ENCODE measurements at regions not wholly inside any gene's neighbourhood (a gene's known extent, or its start where the extent isn't known, plus 50 kb on each side); places are given as distances from the start of the nearest gene placed in this dataset.

- TF ChIP-seq CTBP1 (IDR thresholded peaks at IDR 0.05; ENCODE audit: borderline replicate concordance): no peak
- no peak for TF ChIP-seq LEF1 (IDR thresholded peaks at IDR 0.05; ENCODE audit: borderline replicate concordance)
- no peak for TF ChIP-seq SP1 (IDR thresholded peaks at IDR 0.05)
- no peak for TF ChIP-seq NFRKB (IDR thresholded peaks at IDR 0.05)
- no peak for TF ChIP-seq ARNT (IDR thresholded peaks at IDR 0.05)
- no peak for TF ChIP-seq HDGF (IDR thresholded peaks at IDR 0.05; ENCODE audit: borderline replicate concordance)
- TF ChIP-seq FOXM1 (IDR thresholded peaks at IDR 0.05; ENCODE audit: borderline replicate concordance): no peak
- TF ChIP-seq ZNF384 (IDR thresholded peaks at IDR 0.05): no peak
- no peak for TF ChIP-seq L3MBTL2 (conservative IDR thresholded peaks at IDR 0.05)
- no peak for TF ChIP-seq TARDBP (IDR thresholded peaks at IDR 0.05)
- no peak for TF ChIP-seq PKNOX1 (IDR thresholded peaks at IDR 0.05)
- no peak for TF ChIP-seq ELF4 (IDR thresholded peaks at IDR 0.05)
- TF ChIP-seq FOXA1 (IDR thresholded peaks at IDR 0.05): no peak
- TF ChIP-seq FOXK2 (IDR thresholded peaks at IDR 0.05): no peak
- TF ChIP-seq BHLHE40 (IDR thresholded peaks at IDR 0.05; ENCODE audit: borderline replicate concordance): no peak
- TF ChIP-seq SUZ12 (IDR thresholded peaks at IDR 0.05): no peak
- CTCF ChIA-PET: interaction anchor here (0.6 to 1.0 kb wide), 2 partner anchors 16 to 163 kb away, joined by 3 to 4 read pairs; no protein-coding TSS in a partner anchor
- POLR2A ChIA-PET: no interaction called here
- no peak for DNase-seq (ENCODE audit: extremely low spot score)
Measured at GRCh38 chr14:22095860-22096513, 422.4 kb upstream of the OR4E1 start.

- ChIA-PET CTCF (no interaction called here), POLR2A (no interaction called here)
- TF ChIP-seq TARDBP (IDR thresholded peaks at IDR 0.05) (no peak), ARNT (IDR thresholded peaks at IDR 0.05) (no peak), FOXM1 (IDR thresholded peaks at IDR 0.05; ENCODE audit: borderline replicate concordance) (no peak), ELF4 (IDR thresholded peaks at IDR 0.05) (no peak), ZNF384 (IDR thresholded peaks at IDR 0.05) (no peak), LEF1 (IDR thresholded peaks at IDR 0.05; ENCODE audit: borderline replicate concordance) (no peak), FOXK2 (IDR thresholded peaks at IDR 0.05) (no peak), NFRKB (IDR thresholded peaks at IDR 0.05) (no peak), HDGF (IDR thresholded peaks at IDR 0.05; ENCODE audit: borderline replicate concordance) (no peak), CTBP1 (IDR thresholded peaks at IDR 0.05; ENCODE audit: borderline replicate concordance) (no peak), SUZ12 (IDR thresholded peaks at IDR 0.05) (no peak), BHLHE40 (IDR thresholded peaks at IDR 0.05; ENCODE audit: borderline replicate concordance) (no peak), L3MBTL2 (conservative IDR thresholded peaks at IDR 0.05) (no peak), PKNOX1 (IDR thresholded peaks at IDR 0.05) (no peak), FOXA1 (IDR thresholded peaks at IDR 0.05) (no peak), SP1 (IDR thresholded peaks at IDR 0.05) (no peak)
- no peak for DNase-seq (ENCODE audit: extremely low spot score)
Measured at GRCh38 chr14:22089940-22090339, 416.3 kb upstream of the OR4E1 start.

GRCh38 chr14:22088614-22089342, 415.2 kb upstream of the OR4E1 start:
- ChIA-PET POLR2A (no interaction called here), CTCF (no interaction called here)
- TF ChIP-seq SUZ12 (IDR thresholded peaks at IDR 0.05): no peak
- TF ChIP-seq NFRKB (IDR thresholded peaks at IDR 0.05): no peak
- TF ChIP-seq BHLHE40 (IDR thresholded peaks at IDR 0.05; ENCODE audit: borderline replicate concordance): no peak
- TF ChIP-seq SP1 (IDR thresholded peaks at IDR 0.05): no peak
- no peak for TF ChIP-seq PKNOX1 (IDR thresholded peaks at IDR 0.05)
- TF ChIP-seq L3MBTL2 (conservative IDR thresholded peaks at IDR 0.05): no peak
- TF ChIP-seq ELF4 (IDR thresholded peaks at IDR 0.05): no peak
- TF ChIP-seq TARDBP (IDR thresholded peaks at IDR 0.05): no peak
- no peak for TF ChIP-seq CTBP1 (IDR thresholded peaks at IDR 0.05; ENCODE audit: borderline replicate concordance)
- TF ChIP-seq FOXK2 (IDR thresholded peaks at IDR 0.05): no peak
- no peak for TF ChIP-seq ARNT (IDR thresholded peaks at IDR 0.05)
- TF ChIP-seq ZNF384 (IDR thresholded peaks at IDR 0.05): no peak
- DNase-seq (ENCODE audit: extremely low spot score): no peak

GRCh38 chr14:22086131-22086530, 412.5 kb upstream of the OR4E1 start:
- DNase-seq (ENCODE audit: extremely low spot score): no peak
- TF ChIP-seq SP1 (IDR thresholded peaks at IDR 0.05) (no peak), CTBP1 (IDR thresholded peaks at IDR 0.05; ENCODE audit: borderline replicate concordance) (no peak), ZNF384 (IDR thresholded peaks at IDR 0.05) (no peak), TARDBP (IDR thresholded peaks at IDR 0.05) (no peak), BHLHE40 (IDR thresholded peaks at IDR 0.05; ENCODE audit: borderline replicate concordance) (no peak), PKNOX1 (IDR thresholded peaks at IDR 0.05) (no peak), FOXA1 (IDR thresholded peaks at IDR 0.05) (no peak), ELF4 (IDR thresholded peaks at IDR 0.05) (no peak), HDGF (IDR thresholded peaks at IDR 0.05; ENCODE audit: borderline replicate concordance) (no peak), L3MBTL2 (conservative IDR thresholded peaks at IDR 0.05) (no peak), FOXM1 (IDR thresholded peaks at IDR 0.05; ENCODE audit: borderline replicate concordance) (no peak), FOXK2 (IDR thresholded peaks at IDR 0.05) (no peak)
- ChIA-PET CTCF (no interaction called here), POLR2A (no interaction called here)

All from HEK293T (cell line).